Hepatocyte (in vitro differentiated cells): ENCODE measurements at regions not wholly inside any gene's neighbourhood (a gene's known extent, or its start where the extent isn't known, plus 50 kb on each side); places are given as distances from the start of the nearest gene placed in this dataset.

Source experiments
- DNase-seq: peaks from one replicate; pipeline ENCODE4 v3.0.0-alpha.2; 2016; ENCODE audit warnings: low spot score
- H2AFZ ChIP-seq: fragments of 200-600 bp; sonication (generic); 2 replicates; pipeline ENCODE4 v1.6.0; 2016; ENCODE audit warnings: antibody characterized with exemption, mild to moderate bottlenecking
- H3K27ac ChIP-seq: fragments of 200-600 bp; sonication (generic); 2 replicates; pipeline ENCODE4 v1.5.1; 2016; ENCODE audit warnings: mild to moderate bottlenecking
- H3K27me3 ChIP-seq: fragments of 200-600 bp; sonication (generic); 2 replicates; pipeline ENCODE4 v1.6.1; 2016
- H3K36me3 ChIP-seq: fragments of 200-600 bp; sonication (generic); replicated peaks from 2 replicates; pipeline ENCODE4 v1.5.1; 2016; ENCODE audit warnings: low read depth; ENCODE audit not compliant: insufficient read depth
- H3K4me1 ChIP-seq: fragments of 200-600 bp; sonication (generic); 2 replicates; pipeline ENCODE4 v1.5.1; 2016; ENCODE audit warnings: mild to moderate bottlenecking, moderate library complexity; ENCODE audit not compliant: insufficient read depth
- H3K4me2 ChIP-seq: fragments of 200-600 bp; sonication (generic); 2 replicates; pipeline ENCODE4 v1.6.0; 2016
- H3K4me3 ChIP-seq: fragments of 200-600 bp; sonication (generic); 2 replicates; pipeline ENCODE4 v1.5.1; 2016; ENCODE audit warnings: mild to moderate bottlenecking
- H3K79me2 ChIP-seq: fragments of 200-600 bp; sonication (generic); 2 replicates; pipeline ENCODE4 v1.6.0; 2017; ENCODE audit warnings: mild to moderate bottlenecking
- H3K9me2 ChIP-seq: fragments of 200-600 bp; sonication (generic); replicated peaks from 2 replicates; pipeline ENCODE4 v1.6.0; 2017; ENCODE audit warnings: mild to moderate bottlenecking; ENCODE audit not compliant: insufficient read depth
- H3K9me3 ChIP-seq: fragments of 200-600 bp; sonication (generic); 2 replicates; pipeline ENCODE4 v1.5.1; 2016; ENCODE audit warnings: low read depth, mild to moderate bottlenecking
- H4K20me1 ChIP-seq: fragments of 200-600 bp; sonication (generic); 2 replicates; pipeline ENCODE4 v1.6.0; 2016; ENCODE audit warnings: mild to moderate bottlenecking; ENCODE audit not compliant: insufficient read depth, poor library complexity, severe bottlenecking
- CTCF ChIP-seq: fragments of 200-600 bp; sonication (generic); IDR thresholded peaks from 2 replicates; pipeline ENCODE4 v1.5.1; 2016; ENCODE audit warnings: antibody characterized with exemption, mild to moderate bottlenecking; ENCODE audit not compliant: poor library complexity
- EZH2 ChIP-seq: fragments of 200-600 bp; sonication (generic); IDR thresholded peaks from 2 replicates; pipeline ENCODE4 v1.6.1; 2016; ENCODE audit warnings: antibody characterized with exemption, mild to moderate bottlenecking, borderline replicate concordance
- EZH2phosphoT487 ChIP-seq: fragments of 200-600 bp; sonication (generic); IDR thresholded peaks from one replicate; pipeline ENCODE4 v1.6.1; 2018; ENCODE audit warnings: antibody characterized with exemption, mild to moderate bottlenecking, low read depth, moderate library complexity; ENCODE audit not compliant: unreplicated experiment, severe bottlenecking
- WGBS: methylation state at CpG from one replicate; pipeline ENCODE4 v1.1.6; 2016; ENCODE audit warnings: low lambda C conversion rate; ENCODE audit errors: missing lambda C conversion rate; 5-methylcytosine and 5-hydroxymethylcytosine counted together

DNA sequence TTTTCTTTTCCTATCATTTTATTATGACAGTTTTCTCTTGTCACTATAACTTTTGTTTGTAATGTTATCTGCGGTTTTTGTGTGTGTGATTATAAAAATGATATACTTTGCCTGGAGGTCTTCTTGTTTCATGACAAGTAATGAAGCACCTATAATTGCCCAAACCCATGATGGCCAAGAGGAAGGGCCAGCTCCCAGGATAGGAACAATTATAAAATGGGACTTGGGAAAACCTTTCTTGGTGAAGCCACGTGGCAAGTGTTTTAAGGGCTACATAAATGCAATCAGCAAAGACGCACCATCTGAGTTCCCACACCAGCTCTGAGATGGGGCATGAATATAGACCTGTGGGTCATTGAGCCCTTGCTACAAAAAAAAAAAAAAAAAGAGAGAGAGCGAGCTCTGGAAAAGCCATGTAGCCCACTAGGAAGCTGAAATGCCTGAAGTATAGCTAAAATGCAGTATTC is 462.6 kb upstream of the RUNX1 start:
- no peaks in the 10 kb centered on the region for H3K27me3 ChIP-seq
- H3K36me3 ChIP-seq, result no peaks in the 10 kb centered on the region
- no peaks in the 10 kb centered on the region for H3K9me2 ChIP-seq
- no peak overlapping the region for H3K27ac ChIP-seq
- no peaks in the 10 kb centered on the region for H3K9me3 ChIP-seq
- WGBS, result 73% methylated on average over 4 of the region's 4 CpGs
- H4K20me1 ChIP-seq, result no peaks in the 10 kb centered on the region
- no peak for DNase-seq
- peaks cover 13% of the 10 kb centered on the region for H3K4me1 ChIP-seq
- TF ChIP-seq EZH2, result no peak
- TF ChIP-seq CTCF, result no peak
- no peak for TF ChIP-seq EZH2phosphoT487
- H2AFZ ChIP-seq, result no peak overlapping the region
- no peaks in the 10 kb centered on the region for H3K79me2 ChIP-seq
- H3K4me3 ChIP-seq, result no peak overlapping the region
- no peak overlapping the region for H3K4me2 ChIP-seq

GRCh38 chr21:35510957-35511695 is 462.0 kb upstream of the RUNX1 start:
- no peaks in the 10 kb centered on the region for H3K27me3 ChIP-seq
- H3K27ac ChIP-seq, result no peak overlapping the region
- H3K4me3 ChIP-seq, result no peak overlapping the region
- 54% methylated on average over 6 of the region's 6 CpGs for WGBS
- no peaks in the 10 kb centered on the region for H3K9me3 ChIP-seq
- TF ChIP-seq CTCF, result no peak
- no peak for TF ChIP-seq EZH2
- TF ChIP-seq EZH2phosphoT487, result no peak
- no peak for DNase-seq
- H4K20me1 ChIP-seq, result no peaks in the 10 kb centered on the region
- H2AFZ ChIP-seq, result no peak overlapping the region
- no peaks in the 10 kb centered on the region for H3K9me2 ChIP-seq
- no peak overlapping the region for H3K4me2 ChIP-seq
- no peaks in the 10 kb centered on the region for H3K36me3 ChIP-seq
- H3K79me2 ChIP-seq, result no peaks in the 10 kb centered on the region
- H3K4me1 ChIP-seq, result peaks cover 15% of the 10 kb centered on the region

- no peaks in the 10 kb centered on the region for H3K27me3 ChIP-seq
- H3K4me3 ChIP-seq, result no peak overlapping the region
- DNase-seq, result no peak
- no peak overlapping the region for H3K27ac ChIP-seq
- no peaks in the 10 kb centered on the region for H3K9me3 ChIP-seq
- 98% methylated on average over 2 of the region's 2 CpGs for WGBS
- no peak overlapping the region for H2AFZ ChIP-seq
- H4K20me1 ChIP-seq, result no peaks in the 10 kb centered on the region
- no peaks in the 10 kb centered on the region for H3K9me2 ChIP-seq
- H3K79me2 ChIP-seq, result no peaks in the 10 kb centered on the region
- TF ChIP-seq EZH2 (no peak), CTCF (no peak), EZH2phosphoT487 (no peak)
- H3K4me1 ChIP-seq, result peaks cover 15% of the 10 kb centered on the region
- no peak overlapping the region for H3K4me2 ChIP-seq
- no peaks in the 10 kb centered on the region for H3K36me3 ChIP-seq
These were observed 461.2 kb upstream of the RUNX1 start for GRCh38 chr21:35510294-35510693.
